Heart left ventricle (tissue), 13 donors: ENCODE measurements at regions not wholly inside any gene's neighbourhood (a gene's known extent, or its start where the extent isn't known, plus 50 kb on each side); places are given as distances from the start of the nearest gene placed in this dataset.

ENCODE experiments used
- CTCF ChIP-seq, 12 donors: fragments of 200-600 bp; sonication (generic) in 4 of 12; IDR thresholded peaks; one replicate each; pipeline versions ENCODE4 v1.5.0 to v1.8.0; 2018 to 2022; ENCODE audit warnings: antibody characterized with exemption in 12 of 12, mild to moderate bottlenecking in 5 of 12
- POLR2A ChIP-seq, 2 donors: fragments of 450-650 bp; IDR thresholded peaks; one replicate each; pipeline ENCODE4 v1.6.1; 2017; ENCODE audit warnings: antibody characterized with exemption in 2 of 2, mild to moderate bottlenecking in 2 of 2, moderate library complexity in 2 of 2
- donor health status: ischemic (EF 13 %, LVEDD 7.1; RV severe dilation, severe dysfunction).
- donor health status: DM: no; HTN: yes; CAD: no.
- donor health status: DM: no; HTN: no; CAD: no.
- donor health status: ischemic (EF 25% LVEDD 6.9; RV normal size, moderate dysfunction).
- donor health status: ischemic (EF 25% LVEDD 5.7; RV mildly dilated, moderate dysfunction).
- donor health status: ischemic (EF 35%, LVEDD 5.7; RV mildly dilated, moderate dysfunction).
- donor health status: nonischemic (EF 11% LVEDD 7.7; RV severe dilation, severe dysfunction).
- donor health status: DM: yes; HTN: yes; CAD: no.
- donor health status: PGD.
- donor health status: ischemic (EF 29% LVEDD 5.4; RV normal size, mild dysfunction).
- donor health status: nonischemic (EF 23%, LVEDD 6.1; RV moderate dilation, normal function).

- no peak for TF ChIP-seq POLR2A (IDR thresholded peaks at IDR 0.05)
- no peak for TF ChIP-seq CTCF (IDR thresholded peaks at IDR 0.05)
These were observed 320.2 kb downstream of the MAP2K6 start for GRCh38 chr17:69734656-69735055.
